VCaP (cell line): ENCODE measurements at regions not wholly inside any gene's neighbourhood (a gene's known extent, or its start where the extent isn't known, plus 50 kb on each side); places are given as distances from the start of the nearest gene placed in this dataset.

ENCODE experiments used
- H3K27ac ChIP-seq: fragments of 450-650 bp; 2 replicates; pipeline ENCODE4 v1.5.1; 2017
- CTCF ChIP-seq: fragments of 450-650 bp; conservative IDR thresholded peaks from 2 replicates; pipeline ENCODE4 v1.5.1; 2017; ENCODE audit warnings: mild to moderate bottlenecking, moderate library complexity

DNA sequence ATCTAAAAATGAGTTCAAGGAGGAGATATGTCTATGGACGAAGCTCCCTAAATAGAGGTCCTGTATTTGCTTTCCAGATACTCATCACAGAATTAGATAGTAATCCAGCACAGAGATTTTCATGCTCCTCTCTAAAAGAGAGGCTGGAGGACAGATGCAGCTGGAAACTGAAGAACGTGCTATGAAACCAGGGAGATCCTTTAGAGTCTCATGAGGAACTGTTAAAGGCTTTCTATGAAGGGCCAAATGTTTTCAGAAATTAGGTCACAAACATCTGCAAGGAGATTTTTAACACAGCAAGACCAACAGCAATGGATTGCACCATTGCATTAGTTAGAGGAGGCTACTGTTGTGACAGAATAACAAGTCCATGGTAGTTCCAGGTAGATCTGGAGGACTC, 95.6 kb upstream of the ARHGAP20 start:
- TF ChIP-seq CTCF = no peak
- no peak overlapping the region for H3K27ac ChIP-seq

DNA sequence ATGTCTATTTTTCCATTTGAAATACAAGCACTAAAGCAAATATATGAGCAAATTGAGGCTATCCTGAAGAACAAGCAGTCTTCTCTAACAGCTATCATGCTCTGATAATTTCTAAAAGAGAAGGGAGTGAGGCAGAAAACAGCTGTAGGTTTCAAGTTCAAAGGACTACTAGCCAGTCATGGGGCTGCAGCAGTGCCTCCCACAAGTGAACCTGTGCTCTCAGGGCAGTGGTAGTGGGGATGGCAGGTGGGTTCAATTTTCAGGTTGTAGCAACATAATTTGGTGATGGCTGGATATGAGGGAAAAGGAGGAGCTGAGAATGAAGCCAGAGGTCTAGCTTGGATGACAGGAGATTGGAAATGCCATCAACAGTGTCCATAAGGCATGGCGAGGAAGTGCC, 93.5 kb upstream of the ARHGAP20 start:
- H3K27ac ChIP-seq = no peak overlapping the region
- no peak for TF ChIP-seq CTCF

DNA sequence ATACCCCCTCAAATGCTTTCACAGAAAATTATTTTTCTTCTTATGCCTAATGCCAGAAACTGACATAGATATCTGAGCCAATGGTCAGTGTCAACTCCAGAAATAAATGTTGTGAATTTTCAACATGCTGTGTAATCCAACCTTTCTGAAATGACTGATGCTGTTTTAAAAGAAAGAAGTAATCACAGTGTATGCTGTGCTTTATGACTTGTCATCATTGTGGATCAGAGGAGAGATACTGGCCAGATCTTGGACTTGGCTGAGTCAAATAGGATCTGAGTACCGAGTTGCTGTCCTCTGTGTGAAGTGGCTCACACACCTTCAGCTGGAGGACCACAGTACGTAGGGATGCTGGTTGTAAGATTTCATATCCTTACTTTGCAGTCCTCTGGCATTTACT, 89.9 kb upstream of the ARHGAP20 start:
- no peak for TF ChIP-seq CTCF
- no peak overlapping the region for H3K27ac ChIP-seq

GRCh38 chr11:110801328-110801727, 89.1 kb upstream of the ARHGAP20 start:
- no peak for TF ChIP-seq CTCF
- no peak overlapping the region for H3K27ac ChIP-seq

DNA sequence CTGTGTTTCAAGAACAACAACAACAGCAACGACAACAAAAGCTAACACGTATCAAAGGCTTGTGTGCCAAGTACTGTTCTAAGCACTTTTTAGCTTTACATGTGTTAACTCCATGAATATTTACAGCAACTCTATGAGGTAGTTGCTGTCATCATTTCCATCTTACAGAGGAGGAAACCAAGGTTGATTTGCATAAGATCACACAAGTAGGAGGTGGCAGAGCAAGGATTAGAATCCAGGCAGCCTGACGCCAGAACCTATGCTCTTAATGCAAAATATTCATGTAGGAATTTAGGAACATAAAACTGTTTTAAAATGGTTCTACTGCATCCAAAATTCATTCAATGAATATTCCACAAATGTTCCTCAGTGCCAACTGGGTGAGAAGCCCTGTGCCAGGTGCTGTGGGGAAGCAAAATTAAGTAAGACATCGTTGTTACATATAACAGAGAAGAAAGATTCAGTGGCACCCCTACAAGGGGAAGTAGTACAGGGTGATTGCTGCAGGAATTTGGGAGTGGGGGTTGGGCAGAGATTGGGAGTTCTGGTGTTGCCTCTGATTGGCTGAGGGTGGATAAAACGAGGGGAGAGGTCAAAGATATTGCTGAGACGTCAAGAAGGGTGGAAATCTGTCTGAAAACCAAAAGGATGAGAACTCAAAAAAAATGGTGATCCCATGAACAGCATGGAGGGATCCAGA, 86.1 kb upstream of the ARHGAP20 start:
- no peak overlapping the region for H3K27ac ChIP-seq
- no peak for TF ChIP-seq CTCF

GRCh38 chr11:110797453-110797852, 85.2 kb upstream of the ARHGAP20 start:
- TF ChIP-seq CTCF = no peak
- H3K27ac ChIP-seq = no peak overlapping the region

DNA sequence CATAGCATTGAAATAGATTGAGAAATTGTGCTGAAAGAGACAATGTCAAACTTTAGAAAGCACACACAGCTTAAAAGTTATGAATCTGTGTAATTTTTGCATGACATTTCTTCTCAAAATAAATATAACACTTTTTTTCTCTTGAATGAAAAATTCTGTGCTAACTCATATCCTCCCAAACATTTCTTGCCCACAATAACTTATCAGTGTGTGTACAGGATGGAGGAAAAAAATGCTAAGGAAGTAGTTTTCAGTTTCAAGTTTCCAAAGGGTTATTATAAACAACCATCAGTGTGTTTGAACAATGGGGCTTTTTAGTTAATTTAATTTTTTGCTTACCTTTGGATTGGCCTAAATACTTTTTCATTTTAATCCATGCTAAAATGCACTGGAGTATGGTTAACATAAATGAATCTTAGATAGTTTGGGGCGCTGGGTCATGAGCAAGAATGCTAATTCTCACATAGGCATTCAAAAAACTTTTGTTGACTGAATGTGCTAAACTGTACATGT, 82.9 kb upstream of the ARHGAP20 start:
- TF ChIP-seq CTCF = no peak
- H3K27ac ChIP-seq = no peak overlapping the region
